Activated CD4-positive, alpha-beta T cell treated with anti-CD3 and anti-CD28 coated beads for 24 hours (primary cell): ENCODE measurements at regions not wholly inside any gene's neighbourhood (a gene's known extent, or its start where the extent isn't known, plus 50 kb on each side); places are given as distances from the start of the nearest gene placed in this dataset.
"Not testable (repeated sequence)": the region's sequence is repeated elsewhere in the genome, so short reads cannot be mapped to it uniquely, and the experiment has no call there.

Source experiments
- DNase-seq, 2 donors: peaks; one replicate each; pipeline ENCODE4 v3.0.0-alpha.2; 2020; ENCODE audit warnings: low read depth in 2 of 2

- DNase-seq = no peak
Observed at GRCh38 chr4:19051831-19052230, 1030.3 kb upstream of the LCORL start.

GRCh38 chr4:19047279-19047880, 1025.8 kb upstream of the LCORL start:
- no peak for DNase-seq

GRCh38 chr4:19039816-19040215, 1018.3 kb upstream of the LCORL start:
- no peak for DNase-seq

- DNase-seq = no peak
Observed at GRCh38 chr4:19038231-19038630, 1016.7 kb upstream of the LCORL start.

GRCh38 chr4:19033816-19034733, 1012.5 kb upstream of the LCORL start:
- DNase-seq = no peak

- DNase-seq = no peak
Observed at GRCh38 chr4:19030536-19030935, 1009.0 kb upstream of the LCORL start.

GRCh38 chr4:19030048-19030447, 1008.5 kb upstream of the LCORL start:
- no peak for DNase-seq

- DNase-seq = no peak
Observed at GRCh38 chr4:19026281-19026680, 1004.7 kb upstream of the LCORL start.

- DNase-seq = no peak
Observed at GRCh38 chr4:19025031-19025430, 1003.5 kb upstream of the LCORL start.

- DNase-seq = no peak
Observed at GRCh38 chr4:19024047-19024446, 1002.5 kb upstream of the LCORL start.

GRCh38 chr4:19021617-19022016, 1000.1 kb upstream of the LCORL start:
- no peak for DNase-seq

- DNase-seq = not testable (repeated sequence)
Observed at GRCh38 chr4:19016550-19016949, 995.0 kb upstream of the LCORL start.

GRCh38 chr4:19014594-19014993, 993.0 kb upstream of the LCORL start:
- DNase-seq = no peak

GRCh38 chr4:19010761-19011160, 989.2 kb upstream of the LCORL start:
- DNase-seq = no peak

GRCh38 chr4:19009881-19010280, 988.3 kb upstream of the LCORL start:
- no peak for DNase-seq

GRCh38 chr4:19005211-19005610, 983.7 kb upstream of the LCORL start:
- DNase-seq = no peak

- DNase-seq = no peak
Observed at GRCh38 chr4:19002170-19002569, 980.6 kb upstream of the LCORL start.

GRCh38 chr4:18999595-18999994, 978.0 kb upstream of the LCORL start:
- no peak for DNase-seq

- no peak for DNase-seq
Observed at GRCh38 chr4:18981234-18981615, 959.7 kb upstream of the LCORL start.

GRCh38 chr4:18980516-18981233, 959.1 kb upstream of the LCORL start:
- DNase-seq = no peak

- DNase-seq = no peak
Observed at GRCh38 chr4:18976884-18977283, 955.3 kb upstream of the LCORL start.

GRCh38 chr4:18975916-18976808, 954.6 kb upstream of the LCORL start:
- DNase-seq = no peak
